GM21723 (cell line): ENCODE measurements at regions not wholly inside any gene's neighbourhood (a gene's known extent, or its start where the extent isn't known, plus 50 kb on each side); places are given as distances from the start of the nearest gene placed in this dataset.

Experiments
- ATAC-seq: cut with Tn5 transposase; IDR thresholded peaks from one replicate; pipeline ENCODE4 v1.9.1; 2021; ENCODE audit warnings: mild to moderate bottlenecking, moderate library complexity; ENCODE audit not compliant: unreplicated experiment

DNA sequence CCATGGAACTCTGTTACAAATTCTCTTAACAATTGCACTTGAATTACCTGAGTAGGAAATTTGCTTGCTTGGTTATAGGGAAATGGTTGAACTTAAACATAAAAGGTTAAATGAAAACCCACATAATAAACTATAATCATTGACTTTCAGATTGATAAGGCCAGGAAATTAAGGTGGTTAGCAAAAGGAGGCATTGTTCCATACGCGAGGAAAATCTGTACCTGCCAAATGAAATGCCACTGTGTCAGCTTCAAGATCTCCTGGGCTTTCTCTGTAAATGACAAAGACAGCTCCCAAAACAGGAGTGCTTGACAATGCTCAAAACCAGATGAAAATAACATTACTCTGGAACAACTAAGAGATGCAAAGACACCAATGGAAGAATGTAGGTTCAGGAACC is 125.5 kb upstream of the KLF3 start:
- ATAC-seq = no peak

DNA sequence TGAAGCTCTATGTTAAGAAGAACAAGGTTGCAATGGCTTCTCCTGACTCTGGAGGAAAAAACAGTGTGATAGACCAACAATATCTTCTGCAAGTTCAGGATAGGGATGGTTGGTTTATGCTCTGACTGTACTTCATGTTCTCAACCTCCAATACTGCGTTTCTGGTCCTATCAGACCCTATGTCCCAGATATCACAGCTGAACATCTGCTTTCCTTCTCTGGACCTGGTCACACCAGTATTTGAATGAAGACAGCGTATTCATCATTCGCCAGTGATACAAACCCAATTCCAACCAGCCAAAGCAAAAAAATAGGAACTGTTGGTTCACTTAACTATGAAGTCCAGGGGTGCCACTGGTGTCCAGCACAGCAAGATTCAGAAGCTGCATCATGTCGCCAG is 124.5 kb upstream of the KLF3 start:
- ATAC-seq = no peak

DNA sequence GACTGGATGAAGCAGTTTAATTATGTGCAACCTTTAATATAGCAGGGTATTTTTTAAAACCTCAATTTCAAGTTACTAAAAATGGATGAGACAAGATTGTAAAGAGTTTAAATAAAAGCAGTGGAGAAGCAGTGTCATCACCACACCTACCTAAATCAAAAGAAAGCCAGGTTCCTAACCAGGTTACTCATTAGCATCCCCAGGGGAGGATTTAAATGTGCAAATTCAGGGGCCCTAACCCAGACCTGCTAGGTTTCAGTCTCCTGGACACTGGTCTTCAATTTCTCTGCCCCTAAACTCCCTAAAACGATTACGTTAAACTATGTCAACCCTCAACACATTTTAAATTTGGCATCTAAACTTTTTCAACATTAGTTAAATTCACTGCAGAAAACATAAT is 116.9 kb upstream of the KLF3 start:
- ATAC-seq = no peak

DNA sequence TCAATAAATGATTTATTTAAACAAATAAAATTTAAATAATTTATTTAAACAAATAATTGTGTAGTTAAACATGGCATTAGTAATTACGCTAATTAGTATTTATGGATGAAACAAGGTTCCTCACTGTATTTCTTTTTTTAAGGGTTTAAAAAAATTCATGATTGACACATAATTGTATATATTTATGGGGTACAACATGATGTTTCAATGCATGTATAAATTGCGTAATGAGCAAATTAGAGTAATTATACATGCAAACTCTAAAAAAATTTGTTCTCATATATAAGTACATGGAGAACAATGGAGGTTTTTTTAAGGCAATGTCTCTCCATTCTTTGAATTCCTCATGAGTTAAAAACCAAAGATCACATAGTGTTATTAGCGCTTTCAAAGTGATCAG is 115.7 kb upstream of the KLF3 start:
- no peak for ATAC-seq

- ATAC-seq = no peak
Observed at GRCh38 chr4:38559374-38559773, 104.6 kb upstream of the KLF3 start.

DNA sequence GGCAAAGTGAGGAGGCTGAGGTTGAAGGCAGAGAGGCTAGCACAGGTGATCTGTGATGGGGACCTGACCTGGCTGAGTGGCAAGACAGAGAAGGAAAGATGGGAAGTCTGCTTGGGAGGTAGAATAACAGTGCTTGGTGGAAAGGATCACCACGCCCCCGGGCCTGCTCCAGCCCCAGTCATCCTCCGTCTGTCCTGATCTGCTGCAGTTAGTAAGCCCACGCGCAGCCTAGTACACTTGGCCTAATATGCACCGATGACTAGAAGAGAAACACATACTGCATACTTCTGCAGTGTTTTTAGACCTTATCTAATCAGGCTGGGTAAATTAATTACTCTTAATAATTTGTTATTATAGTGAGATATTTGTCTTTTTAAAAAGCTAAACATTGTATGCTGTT is 103.7 kb upstream of the KLF3 start:
- no peak for ATAC-seq

DNA sequence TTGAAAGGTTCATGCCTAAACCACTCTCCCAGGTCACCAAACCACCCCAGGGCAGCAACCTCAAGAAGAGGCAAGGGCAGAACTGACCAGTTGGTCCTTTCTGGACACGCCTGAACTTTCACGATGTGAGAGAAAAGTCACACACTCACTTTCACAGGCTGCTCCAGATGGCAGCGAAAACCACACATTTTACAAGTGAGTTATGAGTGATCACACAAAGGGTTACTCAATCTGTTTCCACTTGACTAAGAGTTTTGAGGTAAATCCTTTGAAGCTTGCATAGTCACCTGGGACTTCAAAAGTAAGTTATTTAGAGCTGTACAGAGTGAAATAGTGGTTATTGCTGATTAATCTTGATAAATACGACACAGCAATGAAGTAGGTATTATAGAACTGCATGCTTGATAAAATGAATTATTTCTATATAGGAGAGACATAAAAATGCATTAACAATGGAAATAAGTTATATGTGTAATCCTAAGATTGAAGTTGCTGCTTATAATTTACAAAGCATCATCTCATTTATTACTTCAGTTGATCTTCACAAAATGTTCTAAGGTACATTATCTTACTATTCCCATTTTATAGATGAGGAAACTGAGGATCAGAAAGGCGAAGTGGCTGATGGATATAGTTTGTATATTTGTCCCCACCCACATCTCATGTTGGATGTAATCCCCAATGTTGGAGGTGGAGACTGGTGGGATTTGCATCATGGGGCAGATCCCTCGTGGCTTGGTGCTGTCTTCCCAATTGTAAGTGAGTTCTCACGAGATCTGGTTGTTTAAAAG is 103.0 kb upstream of the KLF3 start:
- peak; percentile 71 for ATAC-seq

GRCh38 chr4:38562751-38563198 is 101.2 kb upstream of the KLF3 start:
- ATAC-seq = no peak

- ATAC-seq = no peak
Observed at GRCh38 chr4:38563707-38564495, 100.1 kb upstream of the KLF3 start.

DNA sequence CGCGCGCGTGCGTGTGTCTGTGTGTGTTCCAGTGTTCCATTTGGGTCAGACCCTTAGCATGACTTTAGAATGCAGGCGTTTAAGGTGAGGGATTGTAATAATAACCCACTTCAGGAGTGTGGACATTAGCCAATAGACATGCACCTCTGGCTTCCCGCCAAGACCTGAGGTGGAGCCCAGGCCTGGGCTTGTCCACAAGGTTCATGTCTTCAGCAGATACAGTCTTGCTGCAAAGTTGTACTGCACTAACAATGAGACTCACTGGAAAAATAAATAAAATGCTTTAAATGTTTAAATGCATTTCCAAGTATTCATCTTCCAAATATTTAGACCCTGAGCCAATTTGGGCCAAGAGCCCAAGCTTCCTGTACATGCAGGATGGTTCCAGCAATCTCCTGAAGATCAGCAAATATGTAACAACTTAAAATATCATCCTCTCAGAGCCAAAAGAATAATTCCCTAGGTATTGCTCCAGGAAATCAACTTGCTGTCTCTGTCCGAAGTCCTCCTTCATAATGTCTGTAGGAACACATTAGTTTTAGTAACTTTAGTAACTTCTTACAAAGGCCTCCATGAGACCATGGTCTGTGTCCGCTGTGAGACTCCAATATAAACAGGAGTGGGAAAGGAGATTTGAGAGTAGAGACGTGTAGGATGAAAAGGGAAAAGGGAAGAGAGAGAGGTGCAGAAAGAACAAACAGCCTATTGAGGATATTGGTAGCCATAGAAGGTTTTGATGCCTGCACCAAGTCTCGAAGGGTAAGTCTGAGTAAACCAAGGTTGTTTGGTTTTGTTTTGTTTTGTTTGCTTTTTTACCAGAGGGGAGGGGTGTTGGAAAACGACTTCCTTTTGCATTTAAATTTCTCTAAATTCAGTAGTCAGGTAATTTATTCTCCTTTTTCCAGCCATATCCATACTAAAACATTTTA is 98.5 kb upstream of the KLF3 start:
- ATAC-seq = no peak

GRCh38 chr4:38566806-38567398 is 97.1 kb upstream of the KLF3 start:
- ATAC-seq = no peak

- no peak for ATAC-seq
Observed at GRCh38 chr4:38567457-38567856, 96.5 kb upstream of the KLF3 start.

GRCh38 chr4:38568768-38569167 is 95.2 kb upstream of the KLF3 start:
- ATAC-seq = no peak

- no peak for ATAC-seq
Observed at GRCh38 chr4:38570647-38571276, 93.2 kb upstream of the KLF3 start.

GRCh38 chr4:38572793-38573192 is 91.2 kb upstream of the KLF3 start:
- no peak for ATAC-seq

- no peak for ATAC-seq
Observed at GRCh38 chr4:38574559-38575333, 89.3 kb upstream of the KLF3 start.

- no peak for ATAC-seq
Observed at GRCh38 chr4:38576767-38577166, 87.2 kb upstream of the KLF3 start.

DNA sequence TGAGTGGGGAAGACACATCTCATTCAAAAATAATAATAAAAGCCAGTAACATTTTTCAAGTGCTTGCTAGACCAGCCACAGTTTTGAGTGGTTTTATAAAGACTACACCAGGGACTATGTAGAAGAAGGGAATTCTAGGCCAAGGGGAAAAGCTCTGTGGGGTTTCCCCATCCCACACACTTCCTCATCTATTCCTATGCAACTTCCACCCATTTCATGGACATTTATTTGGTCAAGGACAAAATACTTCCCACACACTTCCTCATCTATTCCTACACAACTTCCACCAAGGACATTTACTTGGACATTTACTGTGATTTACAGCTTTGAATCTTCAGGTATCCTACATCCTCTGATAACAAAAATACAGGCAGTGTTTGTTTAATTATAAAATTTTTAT is 86.5 kb upstream of the KLF3 start:
- ATAC-seq = no peak

GRCh38 chr4:38581426-38582106 is 82.4 kb upstream of the KLF3 start:
- ATAC-seq = no peak
